IMR-90 (cell line): ENCODE measurements at regions not wholly inside any gene's neighbourhood (a gene's known extent, or its start where the extent isn't known, plus 50 kb on each side); places are given as distances from the start of the nearest gene placed in this dataset.

Source experiments
- ATAC-seq: fragments of 200-7000 bp; cut with Tn5 transposase; 2 replicates; pipeline ENCODE4 v1.9.1; 2020; ENCODE audit warnings: low read depth, mild to moderate bottlenecking, moderate library complexity
- BruUV-seq: library from RNA; stranded (reverse); fragments of 400-500 nt; replicated peaks from 2 replicates; lab custom pipeline; 2021; lab: Mats Ljungman, UMichigan
- CTCF ChIA-PET: fragments of 300-600 bp; formaldehyde crosslinking; extraction: SDS; loops from one replicate; lab custom pipeline; 2021; ENCODE audit warnings: antibody characterized with exemption; lab: Yijun Ruan, JAX
- POLR2A ChIA-PET: fragments of 300-600 bp; sonication (Branson Sonifier 250); formaldehyde crosslinking; loops from one replicate; lab custom pipeline; 2022; ENCODE audit warnings: antibody characterized with exemption; ENCODE audit not compliant: unreplicated experiment; lab: Charles Lee
- DNase-seq: peaks from one replicate; pipeline ENCODE4 v3.0.0; 2013
- H2AFZ ChIP-seq: replicated peaks from 2 replicates; pipeline ENCODE3; 2013; ENCODE audit warnings: low read length, mild to moderate bottlenecking; ENCODE audit not compliant: poor library complexity
- H2AK5ac ChIP-seq: 2 replicates; pipeline ENCODE4 v1.6.1; 2013; ENCODE audit warnings: low read depth, low read length, inconsistent platforms
- H2AK9ac ChIP-seq: replicated peaks from 2 replicates; pipeline ENCODE3; 2013; ENCODE audit warnings: mild to moderate bottlenecking, low read depth, low read length, moderate library complexity; ENCODE audit not compliant: poor library complexity
- H2BK120ac ChIP-seq: 2 replicates; pipeline ENCODE4 v1.6.1; 2013; ENCODE audit warnings: low read depth, low read length, inconsistent platforms
- H2BK15ac ChIP-seq: 3 replicates; pipeline ENCODE4 v1.6.1; 2013; ENCODE audit warnings: low read depth, low read length, inconsistent platforms
- H2BK20ac ChIP-seq: 2 replicates; pipeline ENCODE4 v1.6.1; 2013; ENCODE audit warnings: low read depth, mild to moderate bottlenecking, inconsistent platforms, low read length, moderate library complexity
- H2BK5ac ChIP-seq: 2 replicates; pipeline ENCODE4 v1.6.1; 2013; ENCODE audit warnings: mild to moderate bottlenecking, low read depth, low read length, inconsistent platforms; ENCODE audit not compliant: poor library complexity, severe bottlenecking
- H3K14ac ChIP-seq: replicated peaks from 2 replicates; pipeline ENCODE4 v1.6.1; 2013; ENCODE audit warnings: low read depth, low read length, inconsistent platforms
- H3K18ac ChIP-seq: 2 replicates; pipeline ENCODE4 v1.6.1; 2013; ENCODE audit warnings: low read depth, low read length, control low read depth
- H3K23ac ChIP-seq: 2 replicates; pipeline ENCODE4 v1.6.1; 2013; ENCODE audit warnings: low read depth, low read length, inconsistent platforms
- H3K27ac ChIP-seq: 2 replicates; pipeline ENCODE4 v1.5.1; 2013; ENCODE audit warnings: mild to moderate bottlenecking, control low read depth, low read length; ENCODE audit not compliant: insufficient read depth
- H3K27me3 ChIP-seq: 2 replicates; pipeline ENCODE4 v1.6.1; 2013; ENCODE audit warnings: low read length; ENCODE audit not compliant: control insufficient read depth, insufficient read depth
- H3K36me3 ChIP-seq: 2 replicates; pipeline ENCODE4 v1.6.1; 2013; ENCODE audit warnings: low read length, mixed read lengths; ENCODE audit not compliant: control insufficient read depth, insufficient read depth
- H3K4ac ChIP-seq: 2 replicates; pipeline ENCODE4 v1.6.1; 2013; ENCODE audit warnings: low read depth, low read length, inconsistent platforms
- H3K4me1 ChIP-seq: 2 replicates; pipeline ENCODE4 v1.6.1; 2013; ENCODE audit warnings: low read length, mixed read lengths; ENCODE audit not compliant: control insufficient read depth, insufficient read depth
- H3K4me2 ChIP-seq: 2 replicates; pipeline ENCODE4 v1.6.1; 2013; ENCODE audit warnings: low read depth, mild to moderate bottlenecking, control low read depth, low read length, moderate library complexity
- H3K4me3 ChIP-seq: 2 replicates; pipeline ENCODE4 v1.5.1; 2013; ENCODE audit warnings: low read depth, mild to moderate bottlenecking, control low read depth, low read length, moderate library complexity; ENCODE audit not compliant: insufficient read depth
- H3K56ac ChIP-seq: 2 replicates; pipeline ENCODE4 v1.6.1; 2013; ENCODE audit warnings: low read length, inconsistent platforms; ENCODE audit not compliant: insufficient read depth; ENCODE audit errors: extremely low read depth
- H3K79me1 ChIP-seq, 2 experiments: 2 replicates each; pipeline ENCODE4 v1.6.1; 2013; ENCODE audit warnings: low read length in 2 of 2, inconsistent platforms in 1 of 2, low read depth in 1 of 2
- H3K9ac ChIP-seq: 2 replicates; pipeline ENCODE4 v1.6.1; 2013; ENCODE audit warnings: low read depth, low read length, control low read depth
- H3K9me1 ChIP-seq: 2 replicates; pipeline ENCODE4 v1.6.1; 2013; ENCODE audit warnings: low read length, inconsistent platforms; ENCODE audit not compliant: insufficient read depth
- H3K9me3 ChIP-seq: 2 replicates; pipeline ENCODE4 v1.6.1; 2013; ENCODE audit warnings: low read length; ENCODE audit not compliant: control insufficient read depth, insufficient read depth
- H4K20me1 ChIP-seq: 2 replicates; pipeline ENCODE4 v1.6.1; 2013; ENCODE audit warnings: low read length, inconsistent platforms; ENCODE audit not compliant: insufficient read depth
- H4K5ac ChIP-seq: 2 replicates; pipeline ENCODE4 v1.6.1; 2013; ENCODE audit warnings: mild to moderate bottlenecking, low read depth, low read length, control low read depth
- H4K8ac ChIP-seq, 2 experiments: 2 replicates each; pipeline ENCODE4 v1.6.1; 2013; ENCODE audit warnings: low read depth in 2 of 2, low read length in 2 of 2, control low read depth in 1 of 2, inconsistent platforms in 1 of 2
- H4K91ac ChIP-seq: 2 replicates; pipeline ENCODE4 v1.6.1; 2013; ENCODE audit warnings: low read depth, low read length, inconsistent platforms; ENCODE audit not compliant: insufficient read depth
- MAFK ChIP-seq: IDR thresholded peaks from 2 replicates; pipeline ENCODE4 v1.6.1; 2012; ENCODE audit warnings: low read depth, low read length, improper control_type of control experiment
- RCOR1 ChIP-seq: IDR thresholded peaks from 2 replicates; pipeline ENCODE4 v1.6.1; 2012; ENCODE audit warnings: mild to moderate bottlenecking, low read length, improper control_type of control experiment; ENCODE audit not compliant: insufficient replicate concordance
- RFX5 ChIP-seq: IDR thresholded peaks from 2 replicates; pipeline ENCODE4 v1.8.0; 2012; ENCODE audit warnings: low read depth, mild to moderate bottlenecking, low read length, moderate library complexity
- WGBS, 2 experiments: methylation state at CpG; one replicate each; pipeline versions ENCODE4 v1.1.5 to v1.1.7; 2013; ENCODE audit warnings: missing lambda C conversion rate in 2 of 2; ENCODE audit not compliant: insufficient read length in 1 of 2; ENCODE audit errors: extremely low coverage in 2 of 2; 5-methylcytosine and 5-hydroxymethylcytosine counted together
- dilution Hi-C: fragments of 300-500 bp; cut with HindIII; formaldehyde crosslinking; loops from one replicate; pipeline ENCODE4 v1.14.3; 2018; ENCODE audit warnings: low sequenced_read_pairs; ENCODE audit not compliant: unreplicated experiment
- in situ Hi-C: fragments of 300-500 bp; cut with MboI; formaldehyde crosslinking; loops from 3 replicates; pipeline ENCODE4 v1.14.3; 2019; ENCODE audit warnings: low sequenced_read_pairs, inconsistent platforms, mixed read lengths
- intact Hi-C: fragments of 100-400 bp; cut with micrococcal nuclease; formaldehyde crosslinking; loops from 2 replicates; pipeline ENCODE4 v1.10.0; 2022
- TF ChIP-seq, protein P1 (sequence below): fragments of 150-350 bp; IDR thresholded peaks from 2 replicates; pipeline ENCODE4 v1.6.1; 2016; ENCODE audit warnings: low read depth, mild to moderate bottlenecking, low read length, moderate library complexity, borderline replicate concordance
- TF ChIP-seq, protein P2 (sequence below): conservative IDR thresholded peaks from 2 replicates; pipeline ENCODE4 v1.5.1; 2012; ENCODE audit warnings: mild to moderate bottlenecking, low read depth, low read length, improper control_type of control experiment

DNA sequence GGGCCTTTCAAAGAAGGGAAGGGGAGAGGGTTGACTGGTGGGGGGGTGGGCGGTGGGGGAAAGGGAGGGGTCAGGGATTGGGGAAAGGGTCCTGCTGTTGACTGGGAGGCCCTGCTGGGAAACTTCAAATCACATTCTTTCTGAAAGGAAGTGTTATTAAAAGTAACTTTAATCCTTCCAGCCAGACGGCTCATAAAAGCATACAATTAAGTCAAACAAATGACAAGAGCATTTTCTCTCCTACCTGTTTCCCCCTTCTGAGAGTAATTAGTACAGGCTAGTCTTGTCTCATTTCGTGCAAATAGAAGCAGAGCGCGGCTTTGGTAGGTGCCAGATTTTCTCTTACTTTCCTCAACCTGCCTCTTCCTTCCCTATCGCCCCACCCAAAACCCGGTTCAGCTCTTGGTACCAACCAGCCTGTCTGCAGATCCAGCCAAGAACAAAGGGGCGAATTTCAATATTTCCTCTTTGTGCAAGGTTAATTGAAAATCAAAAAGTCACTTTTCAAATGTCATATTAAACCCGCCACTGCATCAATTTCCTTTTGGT lies 2112.6 kb upstream of the PIK3C3 start:
- no peaks in the 10 kb centered on the region for H4K20me1 ChIP-seq
- H2AFZ ChIP-seq = no peak overlapping the region
- no peak overlapping the region for H3K14ac ChIP-seq
- no peak overlapping the region for H2BK15ac ChIP-seq
- no TSS peak for BruUV-seq
- ChIA-PET CTCF (interaction anchor here (0.7 to 2.0 kb wide), 2 partner anchors 10 to 889 kb away, joined by 3 to 9 read pairs; no protein-coding TSS in a partner anchor), POLR2A (no interaction called here)
- H3K4ac ChIP-seq = no peak overlapping the region
- no peaks in the 10 kb centered on the region; the same call in 1 of the 2 replicates for H3K9me1 ChIP-seq
- H3K18ac ChIP-seq = no peak overlapping the region
- peaks cover 4% of the 10 kb centered on the region for H3K27me3 ChIP-seq
- H4K8ac ChIP-seq = no peak overlapping the region
- H2BK20ac ChIP-seq = no peak overlapping the region
- no peaks in the 10 kb centered on the region; the same call in 1 of the 2 replicates for H3K9me3 ChIP-seq
- no peak overlapping the region for H4K5ac ChIP-seq
- WGBS, 2 experiments = no CpG with 5 or more reads among the region's 9 CpGs
- H3K9ac ChIP-seq = no peak overlapping the region
- no peak overlapping the region for H3K4me2 ChIP-seq
- H3K27ac ChIP-seq = no peak overlapping the region
- no peak overlapping the region for H4K91ac ChIP-seq
- dilution Hi-C loops = no loop called here
- no peak overlapping the region for H2AK5ac ChIP-seq
- no peak overlapping the region for H2BK120ac ChIP-seq
- H3K36me3 ChIP-seq = no peaks in the 10 kb centered on the region
- no peak overlapping the region for H3K4me3 ChIP-seq
- no peaks in the 10 kb centered on the region for H3K79me1 ChIP-seq
- DNase-seq (no peak), ATAC-seq (no peak)
- H3K4me1 ChIP-seq = peaks cover 2% of the 10 kb centered on the region; the same call in 1 of the 2 replicates
- H2BK5ac ChIP-seq = no peak overlapping the region
- no peak overlapping the region for H3K56ac ChIP-seq
- in situ Hi-C loops = no loop called here
- no peak overlapping the region for H3K23ac ChIP-seq
- intact Hi-C loops = loop anchor here (5.0 to 10.0 kb wide), 4 partner anchors 265 to 1552 kb away; no protein-coding TSS in a partner anchor
- no peak for TF ChIP-seq MAFK
- TF ChIP-seq, protein P1, sequence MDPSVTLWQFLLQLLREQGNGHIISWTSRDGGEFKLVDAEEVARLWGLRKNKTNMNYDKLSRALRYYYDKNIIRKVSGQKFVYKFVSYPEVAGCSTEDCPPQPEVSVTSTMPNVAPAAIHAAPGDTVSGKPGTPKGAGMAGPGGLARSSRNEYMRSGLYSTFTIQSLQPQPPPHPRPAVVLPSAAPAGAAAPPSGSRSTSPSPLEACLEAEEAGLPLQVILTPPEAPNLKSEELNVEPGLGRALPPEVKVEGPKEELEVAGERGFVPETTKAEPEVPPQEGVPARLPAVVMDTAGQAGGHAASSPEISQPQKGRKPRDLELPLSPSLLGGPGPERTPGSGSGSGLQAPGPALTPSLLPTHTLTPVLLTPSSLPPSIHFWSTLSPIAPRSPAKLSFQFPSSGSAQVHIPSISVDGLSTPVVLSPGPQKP = no peak
- TF ChIP-seq RFX5 = no peak
- TF ChIP-seq RCOR1 = no peak
- TF ChIP-seq, protein P2, sequence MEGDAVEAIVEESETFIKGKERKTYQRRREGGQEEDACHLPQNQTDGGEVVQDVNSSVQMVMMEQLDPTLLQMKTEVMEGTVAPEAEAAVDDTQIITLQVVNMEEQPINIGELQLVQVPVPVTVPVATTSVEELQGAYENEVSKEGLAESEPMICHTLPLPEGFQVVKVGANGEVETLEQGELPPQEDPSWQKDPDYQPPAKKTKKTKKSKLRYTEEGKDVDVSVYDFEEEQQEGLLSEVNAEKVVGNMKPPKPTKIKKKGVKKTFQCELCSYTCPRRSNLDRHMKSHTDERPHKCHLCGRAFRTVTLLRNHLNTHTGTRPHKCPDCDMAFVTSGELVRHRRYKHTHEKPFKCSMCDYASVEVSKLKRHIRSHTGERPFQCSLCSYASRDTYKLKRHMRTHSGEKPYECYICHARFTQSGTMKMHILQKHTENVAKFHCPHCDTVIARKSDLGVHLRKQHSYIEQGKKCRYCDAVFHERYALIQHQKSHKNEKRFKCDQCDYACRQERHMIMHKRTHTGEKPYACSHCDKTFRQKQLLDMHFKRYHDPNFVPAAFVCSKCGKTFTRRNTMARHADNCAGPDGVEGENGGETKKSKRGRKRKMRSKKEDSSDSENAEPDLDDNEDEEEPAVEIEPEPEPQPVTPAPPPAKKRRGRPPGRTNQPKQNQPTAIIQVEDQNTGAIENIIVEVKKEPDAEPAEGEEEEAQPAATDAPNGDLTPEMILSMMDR = no peak
- H2AK9ac ChIP-seq = no peak overlapping the region
